GM21447 (cell line): ENCODE measurements at regions not wholly inside any gene's neighbourhood (a gene's known extent, or its start where the extent isn't known, plus 50 kb on each side); places are given as distances from the start of the nearest gene placed in this dataset.
"Not testable (repeated sequence)": the region's sequence is repeated elsewhere in the genome, so short reads cannot be mapped to it uniquely, and the experiment has no call there.

Experiments
- ATAC-seq: cut with Tn5 transposase; IDR thresholded peaks from one replicate; pipeline ENCODE4 v1.9.1; 2021; ENCODE audit not compliant: unreplicated experiment

- ATAC-seq = no peak
Measured at GRCh38 chr9:106039151-106039935, 345.0 kb downstream of the TMEM38B start.

- ATAC-seq = not testable (repeated sequence)
Measured at GRCh38 chr9:106041920-106042319, 347.6 kb downstream of the TMEM38B start.

- ATAC-seq = no peak
Measured at GRCh38 chr9:106051545-106051944, 357.2 kb downstream of the TMEM38B start.

- no peak for ATAC-seq
Measured at GRCh38 chr9:106052166-106052565, 357.8 kb downstream of the TMEM38B start.

GRCh38 chr9:106052735-106053134 lies 358.4 kb downstream of the TMEM38B start:
- no peak for ATAC-seq

- ATAC-seq = no peak
Measured at GRCh38 chr9:106056328-106056727, 362.0 kb downstream of the TMEM38B start.

GRCh38 chr9:106058460-106058859 lies 364.1 kb downstream of the TMEM38B start:
- ATAC-seq = no peak

GRCh38 chr9:106059886-106060285 lies 365.5 kb downstream of the TMEM38B start:
- ATAC-seq = no peak

GRCh38 chr9:106060885-106061284 lies 366.5 kb downstream of the TMEM38B start:
- no peak for ATAC-seq

- no peak for ATAC-seq
Measured at GRCh38 chr9:106062250-106062649, 367.9 kb downstream of the TMEM38B start.

GRCh38 chr9:106065136-106065535 lies 370.8 kb downstream of the TMEM38B start:
- no peak for ATAC-seq

- ATAC-seq = no peak
Measured at GRCh38 chr9:106065579-106066214, 371.4 kb downstream of the TMEM38B start.

- no peak for ATAC-seq
Measured at GRCh38 chr9:106066940-106067524, 372.7 kb downstream of the TMEM38B start.

GRCh38 chr9:106069241-106069640 lies 374.9 kb downstream of the TMEM38B start:
- no peak for ATAC-seq

GRCh38 chr9:106072421-106072820 lies 378.1 kb downstream of the TMEM38B start:
- ATAC-seq = no peak

- no peak for ATAC-seq
Measured at GRCh38 chr9:106074006-106074405, 379.7 kb downstream of the TMEM38B start.

GRCh38 chr9:106075236-106075959 lies 381.1 kb downstream of the TMEM38B start:
- no peak for ATAC-seq

GRCh38 chr9:106075960-106076327 lies 381.6 kb downstream of the TMEM38B start:
- no peak for ATAC-seq

- no peak for ATAC-seq
Measured at GRCh38 chr9:106076711-106077110, 382.4 kb downstream of the TMEM38B start.

GRCh38 chr9:106077731-106078130 lies 383.4 kb downstream of the TMEM38B start:
- no peak for ATAC-seq

GRCh38 chr9:106082621-106083020 lies 388.3 kb downstream of the TMEM38B start:
- ATAC-seq = no peak

- no peak for ATAC-seq
Measured at GRCh38 chr9:106084702-106085101, 390.4 kb downstream of the TMEM38B start.
